H1 (cell line): ENCODE measurements at regions not wholly inside any gene's neighbourhood (a gene's known extent, or its start where the extent isn't known, plus 50 kb on each side); places are given as distances from the start of the nearest gene placed in this dataset.

Experiments used
- BRCA1 ChIP-seq: IDR thresholded peaks from 2 replicates; pipeline ENCODE4 v1.6.1; 2012; ENCODE audit warnings: low read depth, low read length, improper control_type of control experiment
- CHD2 ChIP-seq: IDR thresholded peaks from 2 replicates; pipeline ENCODE4 v1.6.1; 2012; ENCODE audit warnings: low read length, improper control_type of control experiment
- HDAC6 ChIP-seq: IDR thresholded peaks from one replicate; pipeline ENCODE4 v1.7.1; 2012; ENCODE audit warnings: low read depth, mild to moderate bottlenecking, inconsistent platforms, low read length, moderate library complexity
- RNF2 ChIP-seq: fragments of 200-900, 300-1000 bp; sonication (generic); IDR thresholded peaks from 2 replicates; pipeline ENCODE4 v1.7.1; 2016; ENCODE audit warnings: borderline replicate concordance, low read depth, mild to moderate bottlenecking, antibody characterized with exemption, low read length; ENCODE audit not compliant: poor library complexity, severe bottlenecking; ENCODE audit errors: missing control alignments
- SP2 ChIP-seq: IDR thresholded peaks from 2 replicates; pipeline ENCODE4 v1.6.1; 2012; ENCODE audit warnings: mild to moderate bottlenecking, low read length, inconsistent platforms
- TAF1 ChIP-seq: IDR thresholded peaks from 2 replicates; pipeline ENCODE4 v1.6.1; 2011; ENCODE audit warnings: mild to moderate bottlenecking, low read depth, low read length
- TCF12 ChIP-seq: IDR thresholded peaks from 2 replicates; pipeline ENCODE4 v1.6.1; 2011; ENCODE audit warnings: low read depth, mild to moderate bottlenecking, low read length
- TF ChIP-seq, protein P1 (sequence below): fragments of 300-600 bp; sonication (generic); IDR thresholded peaks from 2 replicates; pipeline ENCODE4 v1.7.1; 2012; ENCODE audit warnings: low read length, moderate library complexity, mild to moderate bottlenecking, inconsistent platforms; ENCODE audit not compliant: insufficient replicate concordance

DNA sequence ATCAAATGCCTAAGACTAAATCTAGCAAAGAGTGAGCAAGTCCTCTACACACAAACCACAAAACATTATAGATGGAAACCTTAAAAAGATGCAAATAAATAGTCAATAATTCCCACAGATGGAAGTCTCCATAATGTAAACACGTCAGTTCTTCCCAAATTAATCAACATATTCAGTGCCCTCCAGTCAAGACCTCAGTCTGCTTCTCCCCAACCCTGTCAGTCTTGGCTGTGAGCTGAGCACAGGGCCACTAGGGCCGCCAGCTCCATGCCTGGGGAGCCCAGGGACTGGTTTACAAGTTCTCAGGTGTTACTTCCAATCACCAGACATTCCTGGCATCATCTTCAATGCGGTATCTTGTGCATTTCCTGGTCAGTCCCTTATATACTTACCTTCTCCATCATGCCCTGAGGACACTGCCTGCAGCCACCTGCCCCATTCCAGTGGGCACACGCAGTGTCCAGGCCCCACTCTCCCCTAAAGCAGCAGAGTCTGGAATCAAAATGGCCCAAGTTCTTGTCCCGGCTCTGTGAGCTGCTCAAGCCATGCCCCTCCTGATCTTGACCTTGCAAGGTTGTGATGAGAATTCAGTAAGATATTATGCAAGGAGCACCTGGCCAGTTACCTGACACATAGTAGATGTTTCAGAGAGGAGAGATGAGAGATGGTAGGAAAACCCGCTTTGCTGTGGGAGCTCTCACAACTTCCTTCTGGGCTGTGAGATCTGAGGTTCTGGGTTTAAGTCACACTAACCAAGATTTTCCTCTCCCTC is 207.9 kb upstream of the RAB6C start (continued):
- TF ChIP-seq, protein P1, sequence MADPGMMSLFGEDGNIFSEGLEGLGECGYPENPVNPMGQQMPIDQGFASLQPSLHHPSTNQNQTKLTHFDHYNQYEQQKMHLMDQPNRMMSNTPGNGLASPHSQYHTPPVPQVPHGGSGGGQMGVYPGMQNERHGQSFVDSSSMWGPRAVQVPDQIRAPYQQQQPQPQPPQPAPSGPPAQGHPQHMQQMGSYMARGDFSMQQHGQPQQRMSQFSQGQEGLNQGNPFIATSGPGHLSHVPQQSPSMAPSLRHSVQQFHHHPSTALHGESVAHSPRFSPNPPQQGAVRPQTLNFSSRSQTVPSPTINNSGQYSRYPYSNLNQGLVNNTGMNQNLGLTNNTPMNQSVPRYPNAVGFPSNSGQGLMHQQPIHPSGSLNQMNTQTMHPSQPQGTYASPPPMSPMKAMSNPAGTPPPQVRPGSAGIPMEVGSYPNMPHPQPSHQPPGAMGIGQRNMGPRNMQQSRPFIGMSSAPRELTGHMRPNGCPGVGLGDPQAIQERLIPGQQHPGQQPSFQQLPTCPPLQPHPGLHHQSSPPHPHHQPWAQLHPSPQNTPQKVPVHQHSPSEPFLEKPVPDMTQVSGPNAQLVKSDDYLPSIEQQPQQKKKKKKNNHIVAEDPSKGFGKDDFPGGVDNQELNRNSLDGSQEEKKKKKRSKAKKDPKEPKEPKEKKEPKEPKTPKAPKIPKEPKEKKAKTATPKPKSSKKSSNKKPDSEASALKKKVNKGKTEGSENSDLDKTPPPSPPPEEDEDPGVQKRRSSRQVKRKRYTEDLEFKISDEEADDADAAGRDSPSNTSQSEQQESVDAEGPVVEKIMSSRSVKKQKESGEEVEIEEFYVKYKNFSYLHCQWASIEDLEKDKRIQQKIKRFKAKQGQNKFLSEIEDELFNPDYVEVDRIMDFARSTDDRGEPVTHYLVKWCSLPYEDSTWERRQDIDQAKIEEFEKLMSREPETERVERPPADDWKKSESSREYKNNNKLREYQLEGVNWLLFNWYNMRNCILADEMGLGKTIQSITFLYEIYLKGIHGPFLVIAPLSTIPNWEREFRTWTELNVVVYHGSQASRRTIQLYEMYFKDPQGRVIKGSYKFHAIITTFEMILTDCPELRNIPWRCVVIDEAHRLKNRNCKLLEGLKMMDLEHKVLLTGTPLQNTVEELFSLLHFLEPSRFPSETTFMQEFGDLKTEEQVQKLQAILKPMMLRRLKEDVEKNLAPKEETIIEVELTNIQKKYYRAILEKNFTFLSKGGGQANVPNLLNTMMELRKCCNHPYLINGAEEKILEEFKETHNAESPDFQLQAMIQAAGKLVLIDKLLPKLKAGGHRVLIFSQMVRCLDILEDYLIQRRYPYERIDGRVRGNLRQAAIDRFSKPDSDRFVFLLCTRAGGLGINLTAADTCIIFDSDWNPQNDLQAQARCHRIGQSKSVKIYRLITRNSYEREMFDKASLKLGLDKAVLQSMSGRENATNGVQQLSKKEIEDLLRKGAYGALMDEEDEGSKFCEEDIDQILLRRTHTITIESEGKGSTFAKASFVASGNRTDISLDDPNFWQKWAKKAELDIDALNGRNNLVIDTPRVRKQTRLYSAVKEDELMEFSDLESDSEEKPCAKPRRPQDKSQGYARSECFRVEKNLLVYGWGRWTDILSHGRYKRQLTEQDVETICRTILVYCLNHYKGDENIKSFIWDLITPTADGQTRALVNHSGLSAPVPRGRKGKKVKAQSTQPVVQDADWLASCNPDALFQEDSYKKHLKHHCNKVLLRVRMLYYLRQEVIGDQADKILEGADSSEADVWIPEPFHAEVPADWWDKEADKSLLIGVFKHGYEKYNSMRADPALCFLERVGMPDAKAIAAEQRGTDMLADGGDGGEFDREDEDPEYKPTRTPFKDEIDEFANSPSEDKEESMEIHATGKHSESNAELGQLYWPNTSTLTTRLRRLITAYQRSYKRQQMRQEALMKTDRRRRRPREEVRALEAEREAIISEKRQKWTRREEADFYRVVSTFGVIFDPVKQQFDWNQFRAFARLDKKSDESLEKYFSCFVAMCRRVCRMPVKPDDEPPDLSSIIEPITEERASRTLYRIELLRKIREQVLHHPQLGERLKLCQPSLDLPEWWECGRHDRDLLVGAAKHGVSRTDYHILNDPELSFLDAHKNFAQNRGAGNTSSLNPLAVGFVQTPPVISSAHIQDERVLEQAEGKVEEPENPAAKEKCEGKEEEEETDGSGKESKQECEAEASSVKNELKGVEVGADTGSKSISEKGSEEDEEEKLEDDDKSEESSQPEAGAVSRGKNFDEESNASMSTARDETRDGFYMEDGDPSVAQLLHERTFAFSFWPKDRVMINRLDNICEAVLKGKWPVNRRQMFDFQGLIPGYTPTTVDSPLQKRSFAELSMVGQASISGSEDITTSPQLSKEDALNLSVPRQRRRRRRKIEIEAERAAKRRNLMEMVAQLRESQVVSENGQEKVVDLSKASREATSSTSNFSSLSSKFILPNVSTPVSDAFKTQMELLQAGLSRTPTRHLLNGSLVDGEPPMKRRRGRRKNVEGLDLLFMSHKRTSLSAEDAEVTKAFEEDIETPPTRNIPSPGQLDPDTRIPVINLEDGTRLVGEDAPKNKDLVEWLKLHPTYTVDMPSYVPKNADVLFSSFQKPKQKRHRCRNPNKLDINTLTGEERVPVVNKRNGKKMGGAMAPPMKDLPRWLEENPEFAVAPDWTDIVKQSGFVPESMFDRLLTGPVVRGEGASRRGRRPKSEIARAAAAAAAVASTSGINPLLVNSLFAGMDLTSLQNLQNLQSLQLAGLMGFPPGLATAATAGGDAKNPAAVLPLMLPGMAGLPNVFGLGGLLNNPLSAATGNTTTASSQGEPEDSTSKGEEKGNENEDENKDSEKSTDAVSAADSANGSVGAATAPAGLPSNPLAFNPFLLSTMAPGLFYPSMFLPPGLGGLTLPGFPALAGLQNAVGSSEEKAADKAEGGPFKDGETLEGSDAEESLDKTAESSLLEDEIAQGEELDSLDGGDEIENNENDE = no peak
- TF ChIP-seq CHD2 = no peak
- no peak for TF ChIP-seq HDAC6
- no peak for TF ChIP-seq TAF1
- no peak for TF ChIP-seq TCF12
- no peak for TF ChIP-seq BRCA1
- no peak for TF ChIP-seq SP2
- no peak for TF ChIP-seq RNF2
